HL-60 (cell line): ENCODE measurements at regions not wholly inside any gene's neighbourhood (a gene's known extent, or its start where the extent isn't known, plus 50 kb on each side); places are given as distances from the start of the nearest gene placed in this dataset.

Experiments
- DNase-seq, 2 experiments: peaks; one replicate each; pipeline ENCODE4 v3.0.0-alpha.2; 2010 to 2020; ENCODE audit warnings: low read depth in 1 of 2, low spot score in 1 of 2
- H3K27ac ChIP-seq: fragments of 250-450 bp; sonication (Bioruptor Pico); replicated peaks from 2 replicates; pipeline ENCODE4 v1.5.1; 2020; ENCODE audit warnings: mild to moderate bottlenecking, moderate library complexity
- H3K27me3 ChIP-seq: fragments of 250-450 bp; sonication (Bioruptor Pico); 2 replicates; pipeline ENCODE4 v1.5.1; 2021; ENCODE audit warnings: mild to moderate bottlenecking, moderate library complexity; ENCODE audit not compliant: insufficient read depth, poor library complexity, severe bottlenecking
- H3K4me3 ChIP-seq: replicated peaks from 2 replicates; pipeline ENCODE4 v1.5.1; 2011; ENCODE audit warnings: mild to moderate bottlenecking, control low read depth, low read length; ENCODE audit not compliant: insufficient read depth
- CTCF ChIP-seq: IDR thresholded peaks from one replicate; pipeline ENCODE4 v1.5.1; 2011; ENCODE audit warnings: low read length, control low read depth, inconsistent platforms; ENCODE audit not compliant: insufficient read depth
- GABPA ChIP-seq: IDR thresholded peaks from 2 replicates; pipeline ENCODE4 v1.6.1; 2012; ENCODE audit warnings: low read depth
- POLR2AphosphoS5 ChIP-seq: IDR thresholded peaks from 2 replicates; pipeline ENCODE4 v1.6.1; 2012; ENCODE audit warnings: low read depth
- REST ChIP-seq: IDR thresholded peaks from 2 replicates; pipeline ENCODE4 v1.6.1; 2012; ENCODE audit warnings: low read depth; ENCODE audit not compliant: insufficient replicate concordance
- SPI1 ChIP-seq: IDR thresholded peaks from 2 replicates; pipeline ENCODE4 v1.6.1; 2012; ENCODE audit warnings: low read depth, mild to moderate bottlenecking, borderline replicate concordance

- H3K27me3 ChIP-seq: peaks cover 3% of the 10 kb centered on the region
- no peak overlapping the region for H3K27ac ChIP-seq
- no peak for TF ChIP-seq REST
- TF ChIP-seq POLR2AphosphoS5: no peak
- TF ChIP-seq SPI1: no peak
- no peak for TF ChIP-seq GABPA
- no peak for TF ChIP-seq CTCF
- DNase-seq: no peak
- no peak overlapping the region for H3K4me3 ChIP-seq
These were observed 123.6 kb upstream of the LRFN2 start for GRCh38 chr6:40710626-40711330.

- Histone ChIP-seq H3K4me3 (no peak overlapping the region), H3K27me3 (peaks cover 3% of the 10 kb centered on the region), H3K27ac (no peak overlapping the region)
- TF ChIP-seq CTCF (no peak), SPI1 (no peak), POLR2AphosphoS5 (no peak), REST (no peak), GABPA (no peak)
- DNase-seq: no peak
These were observed 120.9 kb upstream of the LRFN2 start for GRCh38 chr6:40708049-40708448.

GRCh38 chr6:40706178-40706577 is 119.0 kb upstream of the LRFN2 start:
- H3K4me3 ChIP-seq: no peak overlapping the region
- DNase-seq: no peak
- no peak overlapping the region for H3K27ac ChIP-seq
- H3K27me3 ChIP-seq: peaks cover 3% of the 10 kb centered on the region
- TF ChIP-seq GABPA (no peak), SPI1 (no peak), REST (no peak), POLR2AphosphoS5 (no peak), CTCF (no peak)
